Psoas muscle (tissue), 7 donors: ENCODE measurements at regions not wholly inside any gene's neighbourhood (a gene's known extent, or its start where the extent isn't known, plus 50 kb on each side); places are given as distances from the start of the nearest gene placed in this dataset.

ENCODE experiments used
- ATAC-seq, 4 donors: fragments of 200-7000 bp; cut with Tn5 transposase; one replicate each; pipeline ENCODE4 v1.9.1; 2020; ENCODE audit warnings: moderate library complexity in 3 of 4, mild to moderate bottlenecking in 2 of 4
- DNase-seq, 2 donors: peaks; one replicate each; pipeline ENCODE4 v3.0.0-alpha.2; 2020
- H3K27ac ChIP-seq: fragments of 200-600 bp; one replicate; pipeline ENCODE4 v1.8.0; 2022
- H3K27me3 ChIP-seq, 3 donors: fragments of 200-600 bp in 1 of 3; one replicate each; pipeline versions ENCODE4 v1.6.1 to v1.8.0; 2013 to 2022; ENCODE audit warnings: low read length in 2 of 3, mild to moderate bottlenecking in 2 of 3, moderate library complexity in 1 of 3; ENCODE audit not compliant: insufficient read depth in 3 of 3
- H3K36me3 ChIP-seq, 2 donors: fragments of 200-600 bp in 1 of 2; one replicate each; pipeline versions ENCODE4 v1.6.1 to v1.8.0; 2013 to 2022; ENCODE audit warnings: low read depth in 1 of 2, mild to moderate bottlenecking in 1 of 2, moderate library complexity in 1 of 2; ENCODE audit not compliant: insufficient read depth in 1 of 2
- H3K4me1 ChIP-seq: fragments of 200-600 bp; one replicate; pipeline ENCODE4 v1.8.0; 2022
- H3K4me3 ChIP-seq: fragments of 200-600 bp; one replicate; pipeline ENCODE4 v1.8.0; 2022; ENCODE audit warnings: mild to moderate bottlenecking
- H3K9me3 ChIP-seq: fragments of 200-600 bp; one replicate; pipeline ENCODE4 v1.8.0; 2022
- CTCF ChIP-seq: fragments of 200-600 bp; IDR thresholded peaks from one replicate; pipeline ENCODE4 v1.8.0; 2022; ENCODE audit warnings: antibody characterized with exemption
- WGBS, 3 donors: extraction: QIAGEN DNeasy Blood & Tissue Kit; methylation state at CpG; one replicate each; pipeline versions ENCODE4 v1.1.6 to v1.1.7; 2013; 5-methylcytosine and 5-hydroxymethylcytosine counted together
- intact Hi-C, 2 donors: fragments of 100-400 bp; cut with DNase I; formaldehyde crosslinking; loops; one replicate each; pipeline versions ENCODE4 v1.11.0 to v1.14.2; 2022
- donor health status: healthy with polysubstance abuse.
- donor health status: DM: no; HTN: no; CAD: no; lungs with moderate emphysema.
- donor health status: Bipolar disorder and iron deficiency.
- donor health status: healthy.
- donor health status: DM: yes; HTN: yes; CAD: no.
- donor health status: DM: no; HTN: no; CAD: no.
- donor health status: DM: yes; HTN: yes; CAD: no.

GRCh38 chr5:166428264-166428803 is 1863.1 kb upstream of the WWC1 start:
- ATAC-seq = no peak
- intact Hi-C loops = no loop called here
- Histone ChIP-seq H3K4me1 (no peaks in the 10 kb centered on the region), H3K9me3 (no peaks in the 10 kb centered on the region), H3K4me3 (no peak overlapping the region), H3K27me3 (no peaks in the 10 kb centered on the region), H3K27ac (no peak overlapping the region), H3K36me3 (no peaks in the 10 kb centered on the region)
- 75 to 82% (median 78%) methylated on average over 2 of the region's 2 CpGs for WGBS, 3 donors
- TF ChIP-seq CTCF = no peak
- DNase-seq = no peak

- H3K9me3 ChIP-seq = no peaks in the 10 kb centered on the region
- 18 to 20% (median 20%) methylated on average over 5 of the region's 5 CpGs for WGBS, 3 donors
These were observed 1860.7 kb upstream of the WWC1 start for GRCh38 chr5:166430491-166431319.

GRCh38 chr5:166431456-166431855 is 1860.0 kb upstream of the WWC1 start:
- no peaks in the 10 kb centered on the region for H3K27me3 ChIP-seq
- 11 to 15% (median 11%) methylated on average over 4 of the region's 4 CpGs for WGBS, 3 donors
- no peak overlapping the region for H3K27ac ChIP-seq
- no peak overlapping the region for H3K4me3 ChIP-seq
- H3K9me3 ChIP-seq = no peaks in the 10 kb centered on the region
- ATAC-seq = no peak
- intact Hi-C loops = no loop called here
- TF ChIP-seq CTCF = no peak
- no peaks in the 10 kb centered on the region for H3K4me1 ChIP-seq
- no peaks in the 10 kb centered on the region for H3K36me3 ChIP-seq
- DNase-seq = no peak

More at GRCh38 chr5:166430491-166431319, 1860.7 kb upstream of the WWC1 start:
- Histone ChIP-seq H3K4me1 (no peaks in the 10 kb centered on the region), H3K27ac (no peak overlapping the region), H3K4me3 (no peak overlapping the region), H3K36me3 (no peaks in the 10 kb centered on the region), H3K27me3 (no peaks in the 10 kb centered on the region)
- no peak for ATAC-seq
- intact Hi-C loops = no loop called here
- DNase-seq = no peak
- no peak for TF ChIP-seq CTCF

- H3K9me3 ChIP-seq = no peaks in the 10 kb centered on the region
- intact Hi-C loops = no loop called here
- no peaks in the 10 kb centered on the region for H3K27me3 ChIP-seq
- no peak overlapping the region for H3K4me3 ChIP-seq
- DNase-seq (no peak), ATAC-seq (no peak)
- WGBS, 3 donors = 72 to 78% (median 74%) methylated on average over 5 of the region's 5 CpGs
- no peak overlapping the region for H3K27ac ChIP-seq
- no peak for TF ChIP-seq CTCF
- no peaks in the 10 kb centered on the region for H3K36me3 ChIP-seq
- H3K4me1 ChIP-seq = no peaks in the 10 kb centered on the region
These were observed 1857.8 kb upstream of the WWC1 start for GRCh38 chr5:166433679-166434078.
